IPS DF 4.7 (cell line): ENCODE measurements at regions not wholly inside any gene's neighbourhood (a gene's known extent, or its start where the extent isn't known, plus 50 kb on each side); places are given as distances from the start of the nearest gene placed in this dataset.

Experiments used
- DNase-seq: peaks from one replicate; pipeline ENCODE4 v3.0.0-alpha.2; 2013; ENCODE audit warnings: low spot score; ENCODE audit errors: extremely low read depth

GRCh38 chr4:24114919-24115500, 225.2 kb upstream of the PPARGC1A start:
- no peak for DNase-seq

GRCh38 chr4:24114444-24114843, 224.6 kb upstream of the PPARGC1A start:
- no peak for DNase-seq

- DNase-seq = no peak
These were observed 222.6 kb upstream of the PPARGC1A start for GRCh38 chr4:24112466-24112865.

GRCh38 chr4:24108567-24108966, 218.7 kb upstream of the PPARGC1A start:
- no peak for DNase-seq

- DNase-seq = no peak
These were observed 215.6 kb upstream of the PPARGC1A start for GRCh38 chr4:24105327-24106038.

- no peak for DNase-seq
These were observed 214.3 kb upstream of the PPARGC1A start for GRCh38 chr4:24104158-24104565.

GRCh38 chr4:24103434-24104157, 213.7 kb upstream of the PPARGC1A start:
- no peak for DNase-seq

- DNase-seq = no peak
These were observed 212.8 kb upstream of the PPARGC1A start for GRCh38 chr4:24102621-24103020.

- no peak for DNase-seq
These were observed 206.8 kb upstream of the PPARGC1A start for GRCh38 chr4:24096603-24097002.

GRCh38 chr4:24094726-24095125, 204.9 kb upstream of the PPARGC1A start:
- no peak for DNase-seq

- DNase-seq = no peak
These were observed 203.6 kb upstream of the PPARGC1A start for GRCh38 chr4:24093446-24093845.

- no peak for DNase-seq
These were observed 201.9 kb upstream of the PPARGC1A start for GRCh38 chr4:24091639-24092233.

- DNase-seq = no peak
These were observed 200.1 kb upstream of the PPARGC1A start for GRCh38 chr4:24089851-24090534.

GRCh38 chr4:24080871-24081270, 191.0 kb upstream of the PPARGC1A start:
- DNase-seq = no peak

GRCh38 chr4:24078347-24078962, 188.6 kb upstream of the PPARGC1A start:
- no peak for DNase-seq

GRCh38 chr4:24076811-24077210, 187.0 kb upstream of the PPARGC1A start:
- no peak for DNase-seq

GRCh38 chr4:24073948-24074347, 184.1 kb upstream of the PPARGC1A start:
- DNase-seq = no peak

- no peak for DNase-seq
These were observed 181.9 kb upstream of the PPARGC1A start for GRCh38 chr4:24071612-24072372.

- DNase-seq = no peak
These were observed 180.3 kb upstream of the PPARGC1A start for GRCh38 chr4:24070117-24070516.
